Gastrocnemius medialis (tissue), 4 donors: ENCODE measurements at regions not wholly inside any gene's neighbourhood (a gene's known extent, or its start where the extent isn't known, plus 50 kb on each side); places are given as distances from the start of the nearest gene placed in this dataset.

Experiments
- POLR2A ChIP-seq, 2 donors: fragments of 450-650 bp; IDR thresholded peaks; one replicate each; pipeline ENCODE4 v1.6.1; 2017; ENCODE audit warnings: antibody characterized with exemption in 2 of 2, mild to moderate bottlenecking in 2 of 2, moderate library complexity in 2 of 2
- TF ChIP-seq, protein P1 (sequence below), 5 experiments: fragments of 450-650 bp in 3 of 5; fragments of 200-600 bp in 2 of 5; sonication (generic) in 2 of 5; IDR thresholded peaks in 4 of 5; conservative IDR thresholded peaks in 1 of 5; 1 replicate in 4 of 5; 2 replicates in 1 of 5; pipeline ENCODE4 v1.5.1; 2016 to 2019; ENCODE audit warnings: antibody characterized with exemption in 5 of 5, mild to moderate bottlenecking in 3 of 5, moderate library complexity in 3 of 5

DNA sequence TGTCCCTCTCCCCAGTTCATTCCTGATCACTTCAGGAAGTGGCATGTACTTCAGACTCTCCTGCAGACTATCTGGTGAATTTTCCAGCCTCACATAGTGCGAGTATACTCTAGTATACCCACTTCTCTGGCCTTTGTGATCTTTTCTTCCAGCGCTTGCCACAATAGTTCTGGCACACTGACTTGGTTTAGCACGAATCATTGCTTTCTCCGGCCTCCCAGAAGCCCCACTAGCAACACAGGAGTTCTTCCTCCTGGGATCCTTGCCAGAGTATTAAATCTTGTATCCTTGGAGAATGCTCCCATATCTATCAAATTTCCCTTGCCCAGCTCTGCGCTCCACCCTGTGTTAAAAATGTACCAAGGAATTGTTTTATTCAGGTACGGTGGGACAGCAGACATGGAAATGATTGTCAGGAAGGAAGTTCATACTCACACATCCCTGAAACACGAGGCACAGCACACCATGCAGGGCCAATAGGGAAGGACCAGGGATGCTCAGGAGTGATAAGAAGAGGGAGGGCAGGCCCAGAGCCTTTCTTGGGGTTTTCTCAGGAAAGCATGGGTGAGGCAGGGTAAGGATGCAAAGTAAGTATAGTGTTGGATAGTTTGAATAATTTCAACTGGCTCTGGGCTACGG, 136.7 kb downstream of the ADSS2 start:
- TF ChIP-seq, protein P1, sequence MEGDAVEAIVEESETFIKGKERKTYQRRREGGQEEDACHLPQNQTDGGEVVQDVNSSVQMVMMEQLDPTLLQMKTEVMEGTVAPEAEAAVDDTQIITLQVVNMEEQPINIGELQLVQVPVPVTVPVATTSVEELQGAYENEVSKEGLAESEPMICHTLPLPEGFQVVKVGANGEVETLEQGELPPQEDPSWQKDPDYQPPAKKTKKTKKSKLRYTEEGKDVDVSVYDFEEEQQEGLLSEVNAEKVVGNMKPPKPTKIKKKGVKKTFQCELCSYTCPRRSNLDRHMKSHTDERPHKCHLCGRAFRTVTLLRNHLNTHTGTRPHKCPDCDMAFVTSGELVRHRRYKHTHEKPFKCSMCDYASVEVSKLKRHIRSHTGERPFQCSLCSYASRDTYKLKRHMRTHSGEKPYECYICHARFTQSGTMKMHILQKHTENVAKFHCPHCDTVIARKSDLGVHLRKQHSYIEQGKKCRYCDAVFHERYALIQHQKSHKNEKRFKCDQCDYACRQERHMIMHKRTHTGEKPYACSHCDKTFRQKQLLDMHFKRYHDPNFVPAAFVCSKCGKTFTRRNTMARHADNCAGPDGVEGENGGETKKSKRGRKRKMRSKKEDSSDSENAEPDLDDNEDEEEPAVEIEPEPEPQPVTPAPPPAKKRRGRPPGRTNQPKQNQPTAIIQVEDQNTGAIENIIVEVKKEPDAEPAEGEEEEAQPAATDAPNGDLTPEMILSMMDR (IDR thresholded peaks at IDR 0.05 in 4 of 5, conservative IDR thresholded peaks at IDR 0.05 in 1 of 5): no peak
- TF ChIP-seq POLR2A (IDR thresholded peaks at IDR 0.05): no peak
